HL-60 (cell line): ENCODE measurements at regions not wholly inside any gene's neighbourhood (a gene's known extent, or its start where the extent isn't known, plus 50 kb on each side); places are given as distances from the start of the nearest gene placed in this dataset.

Experiments
- DNase-seq, 2 experiments: peaks; one replicate each; pipeline ENCODE4 v3.0.0-alpha.2; 2010 to 2020; ENCODE audit warnings: low read depth in 1 of 2, low spot score in 1 of 2
- H3K27ac ChIP-seq: fragments of 250-450 bp; sonication (Bioruptor Pico); replicated peaks from 2 replicates; pipeline ENCODE4 v1.5.1; 2020; ENCODE audit warnings: mild to moderate bottlenecking, moderate library complexity
- H3K27me3 ChIP-seq: fragments of 250-450 bp; sonication (Bioruptor Pico); 2 replicates; pipeline ENCODE4 v1.5.1; 2021; ENCODE audit warnings: mild to moderate bottlenecking, moderate library complexity; ENCODE audit not compliant: insufficient read depth, poor library complexity, severe bottlenecking
- H3K4me3 ChIP-seq: replicated peaks from 2 replicates; pipeline ENCODE4 v1.5.1; 2011; ENCODE audit warnings: mild to moderate bottlenecking, control low read depth, low read length; ENCODE audit not compliant: insufficient read depth
- CTCF ChIP-seq: IDR thresholded peaks from one replicate; pipeline ENCODE4 v1.5.1; 2011; ENCODE audit warnings: low read length, control low read depth, inconsistent platforms; ENCODE audit not compliant: insufficient read depth
- GABPA ChIP-seq: IDR thresholded peaks from 2 replicates; pipeline ENCODE4 v1.6.1; 2012; ENCODE audit warnings: low read depth
- POLR2AphosphoS5 ChIP-seq: IDR thresholded peaks from 2 replicates; pipeline ENCODE4 v1.6.1; 2012; ENCODE audit warnings: low read depth
- REST ChIP-seq: IDR thresholded peaks from 2 replicates; pipeline ENCODE4 v1.6.1; 2012; ENCODE audit warnings: low read depth; ENCODE audit not compliant: insufficient replicate concordance
- SPI1 ChIP-seq: IDR thresholded peaks from 2 replicates; pipeline ENCODE4 v1.6.1; 2012; ENCODE audit warnings: low read depth, mild to moderate bottlenecking, borderline replicate concordance

- DNase-seq = no peak
- peaks cover under 1% of the 10 kb centered on the region for H3K27me3 ChIP-seq
- TF ChIP-seq CTCF = no peak
Measured at GRCh38 chr10:44298713-44299112, 86.2 kb downstream of the CXCL12 start.

GRCh38 chr10:44297963-44298362 is 86.9 kb downstream of the CXCL12 start:
- TF ChIP-seq GABPA (no peak), REST (no peak), POLR2AphosphoS5 (no peak), SPI1 (no peak), CTCF (no peak)
- no peak for DNase-seq
- Histone ChIP-seq H3K27ac (no peak overlapping the region), H3K4me3 (no peak overlapping the region), H3K27me3 (peaks cover 4% of the 10 kb centered on the region)

More at GRCh38 chr10:44298713-44299112, 86.2 kb downstream of the CXCL12 start:
- H3K4me3 ChIP-seq = no peak overlapping the region
- H3K27ac ChIP-seq = no peak overlapping the region

- TF ChIP-seq POLR2AphosphoS5 (no peak), SPI1 (no peak), GABPA (no peak), REST (no peak), CTCF (no peak)
- no peak overlapping the region for H3K4me3 ChIP-seq
- no peak for DNase-seq
- peaks cover 12% of the 10 kb centered on the region for H3K27me3 ChIP-seq
- H3K27ac ChIP-seq = no peak overlapping the region
Measured at GRCh38 chr10:44295644-44296241, 89.2 kb downstream of the CXCL12 start.

GRCh38 chr10:44294726-44295412 is 90.0 kb downstream of the CXCL12 start:
- no peak for DNase-seq
- Histone ChIP-seq H3K27me3 (peaks cover 12% of the 10 kb centered on the region), H3K27ac (no peak overlapping the region), H3K4me3 (no peak overlapping the region)
- TF ChIP-seq POLR2AphosphoS5 = no peak
- no peak for TF ChIP-seq CTCF
- TF ChIP-seq SPI1 = no peak
- TF ChIP-seq REST = no peak
- TF ChIP-seq GABPA = no peak
